Naive thymus-derived CD4-positive, alpha-beta T cell (primary cell): ENCODE measurements at regions not wholly inside any gene's neighbourhood (a gene's known extent, or its start where the extent isn't known, plus 50 kb on each side); places are given as distances from the start of the nearest gene placed in this dataset.

Experiments used
- ATAC-seq: fragments of 150-1000 bp; cut with Tn5 transposase; 2 replicates; pipeline ENCODE4 v1.10.0; 2021; ENCODE audit warnings: mild to moderate bottlenecking, moderate library complexity
- CTCF ChIA-PET: fragments of 350-600 bp; sonication (Branson Sonifier 250); formaldehyde crosslinking; loops from one replicate; lab custom pipeline; 2021; ENCODE audit warnings: antibody characterized with exemption; lab: Charles Lee
- POLR2A ChIA-PET: fragments of 350-600 bp; sonication (Branson Sonifier 250); formaldehyde crosslinking; loops from one replicate; lab custom pipeline; 2021; ENCODE audit warnings: antibody characterized with exemption, inconsistent platforms; lab: Charles Lee
- DNase-seq, 9 donors: peaks; one replicate each; pipeline versions ENCODE4 v3.0.0 to v3.0.0-alpha.2; 2020 to 2022; ENCODE audit warnings: mixed read lengths in 1 of 9
- H3K27ac ChIP-seq: one replicate; pipeline ENCODE4 v1.7.0; 2013; ENCODE audit warnings: mild to moderate bottlenecking, low read depth, low read length, moderate library complexity
- H3K27me3 ChIP-seq, 2 donors: one replicate each; pipeline ENCODE4 v1.7.0; 2013; ENCODE audit warnings: low read length in 2 of 2, mild to moderate bottlenecking in 2 of 2, moderate library complexity in 2 of 2; ENCODE audit not compliant: control insufficient read depth in 2 of 2, insufficient read depth in 2 of 2
- H3K36me3 ChIP-seq, 3 experiments: 1 replicate in 2 of 3; 2 replicates in 1 of 3; pipeline ENCODE4 v1.7.0; 2013; ENCODE audit warnings: low read length in 3 of 3, mild to moderate bottlenecking in 3 of 3, moderate library complexity in 1 of 3; ENCODE audit not compliant: insufficient read depth in 3 of 3, control insufficient read depth in 2 of 3
- H3K4me1 ChIP-seq, 2 donors: one replicate each; pipeline ENCODE4 v1.7.0; 2013; ENCODE audit warnings: low read length in 2 of 2, mild to moderate bottlenecking in 2 of 2, moderate library complexity in 1 of 2; ENCODE audit not compliant: control insufficient read depth in 2 of 2, insufficient read depth in 2 of 2
- H3K4me3 ChIP-seq: 2 replicates; pipeline ENCODE4 v1.7.0; 2013; ENCODE audit warnings: mild to moderate bottlenecking, low read length
- H3K9me3 ChIP-seq, 3 experiments: 1 replicate in 2 of 3; 2 replicates in 1 of 3; pipeline ENCODE4 v1.7.0; 2013; ENCODE audit warnings: low read length in 3 of 3; ENCODE audit not compliant: control insufficient read depth in 2 of 3
- H3K27ac Mint-ChIP-seq, 9 donors: one replicate each; pipeline ENCODE4 v1.8.0; 2020 to 2022; ENCODE audit warnings: mixed read lengths in 9 of 9, mild to moderate bottlenecking in 8 of 9, moderate library complexity in 5 of 9, inconsistent platforms in 2 of 9
- H3K27me3 Mint-ChIP-seq, 5 donors: one replicate each; pipeline ENCODE4 v1.8.0; 2021 to 2022; ENCODE audit warnings: mixed read lengths in 5 of 5, mild to moderate bottlenecking in 1 of 5
- H3K36me3 Mint-ChIP-seq, 5 donors: one replicate each; pipeline ENCODE4 v1.8.0; 2020 to 2022; ENCODE audit warnings: mixed read lengths in 5 of 5, mild to moderate bottlenecking in 3 of 5, inconsistent platforms in 1 of 5
- H3K4me1 Mint-ChIP-seq, 7 donors: one replicate each; pipeline ENCODE4 v1.8.0; 2020 to 2022; ENCODE audit warnings: mixed read lengths in 7 of 7, mild to moderate bottlenecking in 3 of 7, inconsistent platforms in 1 of 7
- H3K4me3 Mint-ChIP-seq, 10 donors: one replicate each; pipeline ENCODE4 v1.8.0; 2020 to 2022; ENCODE audit warnings: mild to moderate bottlenecking in 10 of 10, mixed read lengths in 10 of 10, moderate library complexity in 6 of 10, inconsistent platforms in 2 of 10
- H3K9me3 Mint-ChIP-seq, 11 donors: one replicate each; pipeline ENCODE4 v1.8.0; 2020 to 2022; ENCODE audit warnings: mixed read lengths in 11 of 11, mild to moderate bottlenecking in 4 of 11, inconsistent platforms in 1 of 11, moderate library complexity in 1 of 11
- intact Hi-C, 2 donors: fragments of 100-400 bp; cut with micrococcal nuclease; formaldehyde crosslinking; loops; one replicate each; pipeline ENCODE4 v1.15.1; 2023

DNA sequence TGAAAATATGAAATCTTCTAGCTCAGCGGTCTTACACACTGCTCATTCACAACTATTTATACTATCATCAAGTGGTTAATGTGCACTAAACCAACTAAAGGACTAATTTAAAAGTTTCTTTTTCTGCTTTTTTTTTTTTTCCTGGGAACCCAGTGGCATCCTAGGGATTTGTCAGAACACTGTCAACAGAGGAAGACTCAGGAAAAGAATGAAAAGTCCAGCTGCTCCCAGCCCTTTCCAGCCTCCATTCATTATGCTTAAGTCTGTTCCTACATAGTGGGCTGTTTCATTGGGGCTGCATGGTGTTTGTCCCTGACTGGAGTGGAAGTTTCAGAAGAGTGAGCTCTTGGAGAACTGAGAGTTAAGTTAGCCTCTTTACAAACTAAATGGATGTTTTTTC, 391.1 kb downstream of the AASDHPPT start:
- Histone ChIP-seq H3K4me3 (no peak overlapping the region), H3K9me3 (no peaks in the 10 kb centered on the region), H3K4me1 (no peaks in the 10 kb centered on the region), H3K27ac (no peak overlapping the region), H3K36me3 (no peaks in the 10 kb centered on the region), H3K27me3 (no peaks in the 10 kb centered on the region)
- Mint-ChIP-seq H3K27ac (no peak overlapping the region), H3K4me1 (no peaks in the 10 kb centered on the region), H3K36me3 (no peaks in the 10 kb centered on the region), H3K27me3 (no peaks in the 10 kb centered on the region), H3K4me3 (no peak overlapping the region), H3K9me3 (peaks cover 0 to 11% (median 4%) of the 10 kb centered on the region in 11 donors)
- ChIA-PET CTCF (no interaction called here), POLR2A (no interaction called here)
- ATAC-seq, result no peak
- intact Hi-C loops, result no loop called here
- DNase-seq, result no peak

DNA sequence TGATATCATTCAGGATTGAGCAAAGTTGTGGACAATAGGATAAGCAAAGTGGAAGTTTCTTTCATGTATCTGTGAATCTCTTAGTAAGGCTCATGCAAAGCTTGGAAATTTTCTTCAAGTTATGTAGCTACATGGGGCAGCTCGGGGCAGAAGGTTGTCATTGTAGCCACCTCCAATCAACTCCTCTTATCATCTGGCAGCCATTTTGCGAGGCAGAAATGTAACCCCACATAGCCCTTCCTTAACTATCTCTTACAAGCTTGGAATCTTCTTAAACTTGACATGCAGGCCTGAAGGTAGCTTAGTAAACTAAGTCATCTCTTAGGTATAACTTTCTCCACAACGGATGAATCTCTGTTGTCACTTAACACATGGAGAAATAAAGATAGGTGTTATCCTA, 392.8 kb downstream of the AASDHPPT start:
- Histone ChIP-seq H3K4me1 (no peaks in the 10 kb centered on the region), H3K27ac (no peak overlapping the region), H3K9me3 (peaks cover 0 to 3% (median 0%) of the 10 kb centered on the region in 3 experiments), H3K4me3 (no peak overlapping the region), H3K27me3 (no peaks in the 10 kb centered on the region), H3K36me3 (no peaks in the 10 kb centered on the region)
- H3K36me3 Mint-ChIP-seq, result no peaks in the 10 kb centered on the region
- ChIA-PET POLR2A (no interaction called here), CTCF (no interaction called here)
- H3K4me3 Mint-ChIP-seq, result no peak overlapping the region
- DNase-seq (no peak), ATAC-seq (no peak)
- H3K9me3 Mint-ChIP-seq, result peaks cover 0 to 8% (median 4%) of the 10 kb centered on the region in 11 donors
- no peaks in the 10 kb centered on the region for H3K27me3 Mint-ChIP-seq
- intact Hi-C loops, result no loop called here
- no peaks in the 10 kb centered on the region for H3K4me1 Mint-ChIP-seq
- no peak overlapping the region for H3K27ac Mint-ChIP-seq

DNA sequence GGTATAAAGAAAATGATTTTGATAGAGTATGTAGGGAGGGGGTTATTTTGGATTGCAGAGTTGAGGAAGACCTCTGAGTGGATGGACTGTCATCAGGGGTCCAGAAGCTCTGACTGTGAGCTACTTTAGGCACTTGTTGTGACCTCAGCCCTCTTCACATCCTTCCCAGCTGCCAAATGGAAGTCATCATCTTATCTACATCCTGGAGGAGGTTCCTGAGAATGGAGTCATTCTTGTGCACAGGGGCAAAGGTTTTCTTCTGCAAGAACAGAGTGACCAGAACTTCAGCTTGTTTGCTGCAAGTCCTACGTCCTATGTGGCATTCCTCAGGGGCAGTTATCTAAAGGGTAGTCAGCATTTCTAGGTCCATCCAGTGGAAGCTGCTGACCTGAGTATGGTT, 393.8 kb downstream of the AASDHPPT start:
- DNase-seq (no peak), ATAC-seq (no peak)
- no peak overlapping the region for H3K27ac Mint-ChIP-seq
- no peaks in the 10 kb centered on the region for H3K27me3 Mint-ChIP-seq
- Histone ChIP-seq H3K9me3 (peaks cover 0 to 3% (median 0%) of the 10 kb centered on the region in 3 experiments), H3K27me3 (no peaks in the 10 kb centered on the region), H3K4me3 (no peak overlapping the region), H3K27ac (no peak overlapping the region), H3K4me1 (no peaks in the 10 kb centered on the region), H3K36me3 (no peaks in the 10 kb centered on the region)
- peaks cover 0 to 8% (median 4%) of the 10 kb centered on the region in 11 donors for H3K9me3 Mint-ChIP-seq
- CTCF ChIA-PET, result no interaction called here
- no peak overlapping the region for H3K4me3 Mint-ChIP-seq
- intact Hi-C loops, result no loop called here
- H3K36me3 Mint-ChIP-seq, result no peaks in the 10 kb centered on the region
- POLR2A ChIA-PET, result no interaction called here
- no peaks in the 10 kb centered on the region for H3K4me1 Mint-ChIP-seq

DNA sequence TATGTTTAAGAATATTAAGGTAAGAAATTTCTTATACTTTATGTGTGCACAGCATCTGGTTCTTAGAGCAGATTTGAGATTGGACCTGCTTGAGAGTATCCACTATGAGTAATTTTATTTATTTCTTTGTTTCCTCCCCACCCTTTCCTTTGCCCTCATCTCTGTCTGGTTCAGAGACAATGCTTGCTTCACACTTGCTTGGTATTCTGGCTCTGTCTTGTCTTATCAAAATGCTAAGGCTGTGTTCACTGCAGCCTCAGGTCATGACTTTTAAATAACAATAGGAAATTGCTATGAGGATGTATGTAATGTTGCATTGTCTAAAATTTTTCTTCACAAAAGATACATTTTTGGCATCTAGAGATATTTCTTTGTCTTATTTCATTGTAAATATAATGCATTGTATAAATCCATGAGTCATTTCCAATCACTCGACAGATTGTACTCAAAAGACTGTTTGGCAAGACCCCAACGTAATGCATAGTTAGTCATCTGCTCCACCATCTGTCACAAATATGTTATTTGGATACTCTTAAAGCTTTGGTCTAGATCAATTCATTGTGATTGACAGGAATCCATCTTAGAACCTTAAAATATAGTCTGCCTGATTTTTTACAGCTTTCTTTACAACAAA, 395.7 kb downstream of the AASDHPPT start:
- Mint-ChIP-seq H3K4me1 (no peaks in the 10 kb centered on the region), H3K27ac (no peak overlapping the region), H3K4me3 (no peak overlapping the region), H3K36me3 (no peaks in the 10 kb centered on the region), H3K27me3 (no peaks in the 10 kb centered on the region), H3K9me3 (peaks cover 0 to 8% (median 4%) of the 10 kb centered on the region in 11 donors)
- Histone ChIP-seq H3K4me1 (no peaks in the 10 kb centered on the region), H3K27ac (no peak overlapping the region), H3K9me3 (peaks cover 0 to 3% (median 0%) of the 10 kb centered on the region in 3 experiments), H3K4me3 (no peak overlapping the region), H3K27me3 (no peaks in the 10 kb centered on the region), H3K36me3 (no peaks in the 10 kb centered on the region)
- ATAC-seq, result no peak
- ChIA-PET POLR2A (no interaction called here), CTCF (no interaction called here)
- intact Hi-C loops, result no loop called here
- DNase-seq, result no peak

DNA sequence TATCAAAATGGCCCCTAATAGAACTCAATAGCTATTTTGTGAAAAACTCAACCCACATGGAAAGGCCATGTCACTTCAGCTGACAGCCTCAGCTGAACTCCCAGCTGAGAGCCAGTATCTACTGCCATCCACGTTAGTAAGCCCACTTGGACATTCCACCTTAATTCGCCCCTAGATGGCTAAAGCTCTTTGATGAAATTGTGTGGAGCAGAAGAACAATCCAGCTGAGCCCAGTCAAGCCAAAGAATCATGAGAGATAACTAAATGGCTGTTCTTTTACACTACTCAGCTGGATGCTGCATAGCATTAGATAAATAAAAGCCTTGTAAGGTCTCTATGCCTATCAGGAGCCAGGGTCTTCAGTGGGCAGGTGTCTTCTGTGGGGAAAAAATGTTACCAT, 396.8 kb downstream of the AASDHPPT start:
- Mint-ChIP-seq H3K27ac (no peak overlapping the region), H3K4me1 (no peaks in the 10 kb centered on the region), H3K27me3 (no peaks in the 10 kb centered on the region), H3K4me3 (no peak overlapping the region), H3K9me3 (peaks cover 0 to 10% (median 2%) of the 10 kb centered on the region in 11 donors), H3K36me3 (no peaks in the 10 kb centered on the region)
- Histone ChIP-seq H3K36me3 (no peaks in the 10 kb centered on the region), H3K4me3 (no peak overlapping the region), H3K9me3 (peaks cover 0 to 3% (median 0%) of the 10 kb centered on the region in 3 experiments), H3K4me1 (no peaks in the 10 kb centered on the region), H3K27me3 (no peaks in the 10 kb centered on the region), H3K27ac (no peak overlapping the region)
- DNase-seq (no peak), ATAC-seq (no peak)
- ChIA-PET POLR2A (no interaction called here), CTCF (interaction anchor here (0.6 kb wide), 1 partner anchor 113 kb away, joined by 3 read pairs; no protein-coding TSS in a partner anchor)
- intact Hi-C loops, result no loop called here

DNA sequence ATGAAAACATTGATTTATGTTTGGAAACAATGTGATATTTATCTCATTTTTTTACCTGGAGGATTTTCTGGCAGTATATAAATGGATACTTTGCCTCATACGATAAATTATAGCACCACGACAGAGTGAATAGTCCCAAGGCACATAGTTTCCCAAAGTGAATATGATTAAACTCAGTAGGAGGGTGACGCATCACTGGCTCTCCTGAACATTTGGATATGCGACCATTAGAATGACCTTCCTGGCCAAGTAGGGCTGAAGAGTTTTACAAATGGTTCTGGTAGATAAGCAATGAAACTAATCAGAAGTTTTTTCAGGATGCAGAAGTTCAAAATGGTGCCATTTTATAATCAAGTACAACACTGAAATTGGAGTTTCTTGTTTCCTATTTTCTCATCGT, 397.7 kb downstream of the AASDHPPT start:
- Histone ChIP-seq H3K27ac (no peak overlapping the region), H3K4me1 (no peaks in the 10 kb centered on the region), H3K4me3 (no peak overlapping the region), H3K9me3 (peaks cover 0 to 3% (median 0%) of the 10 kb centered on the region in 3 experiments), H3K36me3 (no peaks in the 10 kb centered on the region), H3K27me3 (no peaks in the 10 kb centered on the region)
- Mint-ChIP-seq H3K9me3 (peaks cover 0 to 11% (median 2%) of the 10 kb centered on the region in 11 donors), H3K27ac (no peak overlapping the region), H3K27me3 (no peaks in the 10 kb centered on the region), H3K4me3 (no peak overlapping the region), H3K36me3 (no peaks in the 10 kb centered on the region), H3K4me1 (no peaks in the 10 kb centered on the region)
- no peak for DNase-seq
- intact Hi-C loops, result no loop called here
- no peak for ATAC-seq
- CTCF ChIA-PET, result no interaction called here
- POLR2A ChIA-PET, result no interaction called here

DNA sequence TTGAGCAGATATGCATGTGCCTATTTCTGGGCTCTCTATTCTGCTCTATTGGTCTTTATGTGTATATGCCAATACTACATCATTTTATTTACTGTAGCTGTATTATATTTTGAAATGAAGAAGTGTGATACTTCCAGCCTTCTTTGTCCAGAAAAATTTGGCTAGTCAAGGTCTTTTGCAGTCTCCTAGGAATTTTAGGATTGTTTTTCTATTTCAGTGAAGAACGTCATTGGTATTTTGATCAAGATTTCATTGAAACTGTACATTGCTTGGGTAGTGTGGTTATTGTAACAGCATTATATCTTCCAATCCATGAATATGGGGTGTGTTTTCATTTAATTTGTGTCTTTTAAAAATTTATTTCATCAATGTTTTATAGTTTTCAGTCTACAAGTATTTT, 400.3 kb downstream of the AASDHPPT start:
- H3K4me1 ChIP-seq, result no peaks in the 10 kb centered on the region
- ChIA-PET CTCF (no interaction called here), POLR2A (no interaction called here)
- no peak overlapping the region for H3K4me3 ChIP-seq
- no peaks in the 10 kb centered on the region for H3K27me3 Mint-ChIP-seq
- no peak overlapping the region for H3K27ac Mint-ChIP-seq
- H3K36me3 Mint-ChIP-seq, result no peaks in the 10 kb centered on the region
- no peaks in the 10 kb centered on the region for H3K36me3 ChIP-seq
- H3K9me3 ChIP-seq, result peaks cover 0 to 3% (median 0%) of the 10 kb centered on the region in 3 experiments
- intact Hi-C loops, result no loop called here
- H3K27me3 ChIP-seq, result no peaks in the 10 kb centered on the region
- peaks cover 0 to 11% (median 2%) of the 10 kb centered on the region in 11 donors for H3K9me3 Mint-ChIP-seq
- H3K27ac ChIP-seq, result no peak overlapping the region
- ATAC-seq (no peak), DNase-seq (no peak)
- H3K4me1 Mint-ChIP-seq, result no peaks in the 10 kb centered on the region
- H3K4me3 Mint-ChIP-seq, result no peak overlapping the region
